Peyer's patch (tissue), 4 donors: ENCODE measurements at regions not wholly inside any gene's neighbourhood (a gene's known extent, or its start where the extent isn't known, plus 50 kb on each side); places are given as distances from the start of the nearest gene placed in this dataset.

Source experiments
- CTCF ChIP-seq, 6 experiments: fragments of 450-650 bp in 4 of 6; fragments of 200-600 bp in 2 of 6; sonication (generic) in 1 of 6; IDR thresholded peaks; one replicate each; pipeline ENCODE4 v1.5.1; 2017 to 2019; ENCODE audit warnings: antibody characterized with exemption in 6 of 6, mild to moderate bottlenecking in 3 of 6, moderate library complexity in 1 of 6
- POLR2A ChIP-seq, 2 donors: fragments of 450-650 bp; IDR thresholded peaks; one replicate each; pipeline ENCODE4 v1.5.1; 2017; ENCODE audit warnings: antibody characterized with exemption in 2 of 2, mild to moderate bottlenecking in 2 of 2, moderate library complexity in 2 of 2

GRCh38 chr7:53539558-53539957, 504.1 kb downstream of the POM121L12 start:
- TF ChIP-seq CTCF (IDR thresholded peaks at IDR 0.05) = no peak
- TF ChIP-seq POLR2A (IDR thresholded peaks at IDR 0.05) = no peak
